Astrocyte (in vitro differentiated cells and primary cell): ENCODE measurements at regions not wholly inside any gene's neighbourhood (a gene's known extent, or its start where the extent isn't known, plus 50 kb on each side); places are given as distances from the start of the nearest gene placed in this dataset.
A peak's percentile ranks its signal among the peaks of the same experiment; 100 is the strongest.

Experiments used
- DNase-seq: peaks from one replicate; pipeline ENCODE4 v3.0.0-alpha.2; 2010; ENCODE audit warnings: low read depth
- FAIRE-seq: peaks from 2 replicates; lab custom pipeline; 2011; peaks lifted over from hg19 to GRCh38; lab: Jason Lieb, UNC
- H2AFZ ChIP-seq: 2 replicates; pipeline ENCODE4 v1.6.0; 2012; ENCODE audit warnings: low read depth, low read length, inconsistent platforms
- H3K27ac ChIP-seq: 2 replicates; pipeline ENCODE4 v1.5.1; 2011; ENCODE audit warnings: low read depth, low read length, inconsistent platforms
- H3K27me3 ChIP-seq: 2 replicates; pipeline ENCODE4 v1.6.0; 2011; ENCODE audit warnings: low read length, inconsistent platforms; ENCODE audit not compliant: insufficient read depth
- H3K36me3 ChIP-seq: 2 replicates; pipeline ENCODE4 v1.5.1; 2011; ENCODE audit warnings: low read length, inconsistent platforms; ENCODE audit not compliant: insufficient read depth
- H3K4me1 ChIP-seq: 2 replicates; pipeline ENCODE4 v1.5.1; 2011; ENCODE audit warnings: low read length, inconsistent platforms; ENCODE audit not compliant: insufficient read depth
- H3K4me2 ChIP-seq: 2 replicates; pipeline ENCODE4 v1.6.0; 2012; ENCODE audit warnings: low read length, inconsistent platforms
- H3K4me3 ChIP-seq: 2 replicates; pipeline ENCODE4 v1.5.1; 2011; ENCODE audit warnings: low read depth, mild to moderate bottlenecking, low read length, inconsistent platforms; ENCODE audit not compliant: insufficient read depth
- H3K79me2 ChIP-seq: 2 replicates; pipeline ENCODE4 v1.6.0; 2012; ENCODE audit warnings: mild to moderate bottlenecking, low read length, inconsistent platforms; ENCODE audit not compliant: insufficient read depth
- H3K9ac ChIP-seq: 2 replicates; pipeline ENCODE4 v1.6.0; 2012; ENCODE audit warnings: mild to moderate bottlenecking, low read length, inconsistent platforms
- H3K9me3 ChIP-seq: 2 replicates; pipeline ENCODE4 v1.5.1; 2012; ENCODE audit warnings: low read depth, mild to moderate bottlenecking, low read length, inconsistent platforms; ENCODE audit not compliant: insufficient read depth
- H4K20me1 ChIP-seq: 2 replicates; pipeline ENCODE4 v1.6.0; 2012; ENCODE audit warnings: low read length, inconsistent platforms; ENCODE audit not compliant: insufficient read depth
- H3K27ac Mint-ChIP-seq: one replicate; pipeline ENCODE4 v1.8.0; 2021; ENCODE audit warnings: mild to moderate bottlenecking, mixed read lengths; ENCODE audit not compliant: unreplicated experiment
- H3K27me3 Mint-ChIP-seq: one replicate; pipeline ENCODE4 v1.8.0; 2021; ENCODE audit warnings: low read depth, mixed read lengths; ENCODE audit not compliant: unreplicated experiment
- H3K36me3 Mint-ChIP-seq: one replicate; pipeline ENCODE4 v1.8.0; 2021; ENCODE audit warnings: low read depth, mixed read lengths; ENCODE audit not compliant: unreplicated experiment
- H3K4me1 Mint-ChIP-seq: one replicate; pipeline ENCODE4 v1.8.0; 2021; ENCODE audit warnings: low read depth, mixed read lengths; ENCODE audit not compliant: unreplicated experiment
- H3K4me3 Mint-ChIP-seq: one replicate; pipeline ENCODE4 v1.8.0; 2021; ENCODE audit warnings: mild to moderate bottlenecking, moderate library complexity, mixed read lengths; ENCODE audit not compliant: unreplicated experiment
- H3K9me3 Mint-ChIP-seq: one replicate; pipeline ENCODE4 v1.8.0; 2021; ENCODE audit warnings: mild to moderate bottlenecking, mixed read lengths; ENCODE audit not compliant: unreplicated experiment
- CTCF ChIP-seq: IDR thresholded peaks from 2 replicates; pipeline ENCODE4 v1.5.1; 2011; ENCODE audit warnings: low read depth, mild to moderate bottlenecking, inconsistent platforms, low read length, moderate library complexity; ENCODE audit not compliant: insufficient read depth
- EZH2 ChIP-seq: IDR thresholded peaks from 2 replicates; pipeline ENCODE4 v1.6.1; 2012; ENCODE audit warnings: mild to moderate bottlenecking, low read length, inconsistent platforms; ENCODE audit not compliant: insufficient read depth

- H4K20me1 ChIP-seq, result no peaks in the 10 kb centered on the region
- H3K9ac ChIP-seq, result no peak overlapping the region
- H3K36me3 Mint-ChIP-seq, result no peaks in the 10 kb centered on the region
- H3K27ac Mint-ChIP-seq, result no peak overlapping the region
- peaks cover 4% of the 10 kb centered on the region for H3K4me1 Mint-ChIP-seq
- no peaks in the 10 kb centered on the region for H3K9me3 ChIP-seq
- TF ChIP-seq CTCF (no peak), EZH2 (no peak)
- no peak overlapping the region for H3K4me3 ChIP-seq
- H3K4me3 Mint-ChIP-seq, result no peak overlapping the region
- peaks cover 3% of the 10 kb centered on the region for H3K9me3 Mint-ChIP-seq
- H3K4me1 ChIP-seq, result peaks cover 5% of the 10 kb centered on the region
- no peak overlapping the region for H2AFZ ChIP-seq
- no peak for DNase-seq
- no peaks in the 10 kb centered on the region for H3K36me3 ChIP-seq
- no peaks in the 10 kb centered on the region for H3K79me2 ChIP-seq
- H3K27me3 Mint-ChIP-seq, result no peaks in the 10 kb centered on the region
- no peak overlapping the region for H3K27ac ChIP-seq
- H3K4me2 ChIP-seq, result no peak overlapping the region
- H3K27me3 ChIP-seq, result no peaks in the 10 kb centered on the region
- peak; percentile 52 for FAIRE-seq
These were observed 467.4 kb upstream of the DPPA4 start for GRCh38 chr3:109804697-109805096.

- TF ChIP-seq CTCF (no peak), EZH2 (no peak)
- H2AFZ ChIP-seq, result peak overlapping the region; percentile 84
- peaks cover 5% of the 10 kb centered on the region for H3K4me1 ChIP-seq
- peak overlapping the region; percentile 57 for H3K4me2 ChIP-seq
- no peaks in the 10 kb centered on the region for H3K27me3 ChIP-seq
- H3K27me3 Mint-ChIP-seq, result no peaks in the 10 kb centered on the region
- FAIRE-seq (no peak), DNase-seq (peak; percentile 62)
- no peaks in the 10 kb centered on the region for H3K79me2 ChIP-seq
- no peaks in the 10 kb centered on the region for H3K36me3 ChIP-seq
- no peaks in the 10 kb centered on the region for H3K9me3 ChIP-seq
- no peak overlapping the region for H3K27ac Mint-ChIP-seq
- no peaks in the 10 kb centered on the region for H3K36me3 Mint-ChIP-seq
- H3K9ac ChIP-seq, result no peak overlapping the region
- H3K4me3 Mint-ChIP-seq, result no peak overlapping the region
- H3K4me3 ChIP-seq, result no peak overlapping the region
- H3K4me1 Mint-ChIP-seq, result peaks cover 4% of the 10 kb centered on the region
- no peak overlapping the region for H3K27ac ChIP-seq
- no peaks in the 10 kb centered on the region for H3K9me3 Mint-ChIP-seq
- no peaks in the 10 kb centered on the region for H4K20me1 ChIP-seq
These were observed 469.6 kb upstream of the DPPA4 start for GRCh38 chr3:109806929-109807328.

- Mint-ChIP-seq H3K27ac (no peak overlapping the region), H3K36me3 (no peaks in the 10 kb centered on the region)
These were observed 472.2 kb upstream of the DPPA4 start for GRCh38 chr3:109809513-109809912.

More at GRCh38 chr3:109809513-109809912, 472.2 kb upstream of the DPPA4 start:
- Mint-ChIP-seq H3K4me1 (peaks cover 4% of the 10 kb centered on the region), H3K9me3 (no peaks in the 10 kb centered on the region), H3K4me3 (no peak overlapping the region), H3K27me3 (no peaks in the 10 kb centered on the region)
- no peaks in the 10 kb centered on the region for H3K9me3 ChIP-seq
- H3K4me2 ChIP-seq, result no peak overlapping the region
- no peaks in the 10 kb centered on the region for H3K79me2 ChIP-seq
- no peak overlapping the region for H3K4me3 ChIP-seq
- no peak overlapping the region for H2AFZ ChIP-seq
- peaks cover 5% of the 10 kb centered on the region for H3K4me1 ChIP-seq
- no peak for TF ChIP-seq CTCF
- H3K27ac ChIP-seq, result no peak overlapping the region
- no peak for DNase-seq
- no peaks in the 10 kb centered on the region for H3K36me3 ChIP-seq
- no peak overlapping the region for H3K9ac ChIP-seq
- FAIRE-seq, result no peak
- H3K27me3 ChIP-seq, result no peaks in the 10 kb centered on the region
- H4K20me1 ChIP-seq, result no peaks in the 10 kb centered on the region
